Stimulated activated CD4-positive, alpha-beta T cell treated with anti-CD3 and anti-CD28 coated beads, Interleukin-1b, Interleukin-23, amount 100 ng/mL, for 4 hours (primary cell): ENCODE measurements at regions not wholly inside any gene's neighbourhood (a gene's known extent, or its start where the extent isn't known, plus 50 kb on each side); places are given as distances from the start of the nearest gene placed in this dataset.
"Not testable (repeated sequence)": the region's sequence is repeated elsewhere in the genome, so short reads cannot be mapped to it uniquely, and the experiment has no call there.

Experiments used
- DNase-seq, 2 donors: peaks; one replicate each; pipeline ENCODE4 v3.0.0-alpha.2; 2020; ENCODE audit warnings: low read depth in 2 of 2

DNA sequence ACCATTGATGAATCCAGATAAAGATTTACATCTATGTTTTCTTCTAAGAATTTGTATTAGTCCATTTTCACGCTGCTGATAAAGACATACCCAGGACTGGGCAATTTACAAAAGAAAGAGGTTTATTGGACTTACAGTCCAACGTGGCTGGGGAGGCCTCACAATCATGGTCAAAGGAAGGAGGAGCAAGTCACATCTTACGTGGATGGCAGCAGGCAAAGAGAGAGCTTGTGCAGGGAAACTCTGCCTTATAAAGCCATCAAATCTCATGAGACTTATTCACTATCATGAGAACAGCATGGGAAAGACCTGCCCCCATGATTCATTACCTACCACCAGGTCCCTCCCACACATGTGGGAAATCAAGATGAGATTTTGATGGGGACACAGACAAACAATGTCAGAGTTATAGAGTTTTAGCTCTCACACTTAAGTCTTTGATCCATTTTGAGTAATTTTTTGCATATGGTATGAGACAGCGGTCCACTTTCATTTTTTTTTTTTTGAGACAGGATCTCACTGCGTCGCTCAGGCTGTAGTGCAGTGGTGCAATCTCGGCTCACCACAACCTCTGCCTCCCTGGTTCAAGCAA lies 53.5 kb upstream of the JADE2 start:
- not testable (repeated sequence) for DNase-seq

DNA sequence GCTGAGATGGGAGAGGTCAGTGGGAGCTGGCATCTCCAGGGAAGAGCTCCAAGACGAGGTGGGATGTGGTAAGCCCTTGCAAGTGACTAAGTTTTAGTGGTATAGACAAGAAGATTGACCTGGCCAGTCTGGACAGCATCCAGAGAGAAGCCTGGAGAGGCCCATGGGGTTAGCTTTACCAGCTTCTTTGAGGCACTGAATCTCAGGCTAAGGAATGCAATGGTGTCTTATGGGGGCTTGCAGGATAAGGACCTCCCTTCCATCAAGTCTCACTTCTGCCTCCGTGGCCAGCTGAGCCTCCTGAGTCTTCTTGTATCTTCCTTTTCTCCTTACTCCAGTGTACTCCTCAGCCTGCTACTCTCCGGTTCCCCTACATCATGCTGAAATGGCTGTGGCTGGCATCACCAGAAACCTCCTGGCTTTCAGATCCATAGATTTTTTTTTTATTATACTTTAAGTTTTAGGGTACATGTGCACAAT lies 56.5 kb upstream of the JADE2 start:
- no peak for DNase-seq

DNA sequence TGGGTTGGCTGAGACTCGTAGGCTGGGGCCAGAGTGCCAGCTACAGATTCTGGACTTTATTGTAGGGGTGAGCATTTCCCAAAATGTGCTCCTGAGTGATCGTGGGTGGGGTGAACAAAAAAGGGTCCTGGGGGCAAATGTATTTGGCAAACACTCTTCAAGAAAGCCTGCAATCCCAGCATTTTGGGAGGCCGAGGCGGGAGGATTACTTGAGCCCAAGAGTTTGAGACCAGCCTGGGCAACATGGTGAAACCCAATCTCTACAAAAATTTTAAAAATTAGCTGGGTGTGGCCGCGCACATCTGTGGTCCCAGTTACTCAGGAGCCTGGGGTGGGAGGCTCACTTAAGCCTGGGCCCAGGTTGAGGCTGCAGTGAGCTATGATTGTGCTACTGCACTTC lies 55.5 kb upstream of the CDKN2AIPNL start:
- no peak for DNase-seq

DNA sequence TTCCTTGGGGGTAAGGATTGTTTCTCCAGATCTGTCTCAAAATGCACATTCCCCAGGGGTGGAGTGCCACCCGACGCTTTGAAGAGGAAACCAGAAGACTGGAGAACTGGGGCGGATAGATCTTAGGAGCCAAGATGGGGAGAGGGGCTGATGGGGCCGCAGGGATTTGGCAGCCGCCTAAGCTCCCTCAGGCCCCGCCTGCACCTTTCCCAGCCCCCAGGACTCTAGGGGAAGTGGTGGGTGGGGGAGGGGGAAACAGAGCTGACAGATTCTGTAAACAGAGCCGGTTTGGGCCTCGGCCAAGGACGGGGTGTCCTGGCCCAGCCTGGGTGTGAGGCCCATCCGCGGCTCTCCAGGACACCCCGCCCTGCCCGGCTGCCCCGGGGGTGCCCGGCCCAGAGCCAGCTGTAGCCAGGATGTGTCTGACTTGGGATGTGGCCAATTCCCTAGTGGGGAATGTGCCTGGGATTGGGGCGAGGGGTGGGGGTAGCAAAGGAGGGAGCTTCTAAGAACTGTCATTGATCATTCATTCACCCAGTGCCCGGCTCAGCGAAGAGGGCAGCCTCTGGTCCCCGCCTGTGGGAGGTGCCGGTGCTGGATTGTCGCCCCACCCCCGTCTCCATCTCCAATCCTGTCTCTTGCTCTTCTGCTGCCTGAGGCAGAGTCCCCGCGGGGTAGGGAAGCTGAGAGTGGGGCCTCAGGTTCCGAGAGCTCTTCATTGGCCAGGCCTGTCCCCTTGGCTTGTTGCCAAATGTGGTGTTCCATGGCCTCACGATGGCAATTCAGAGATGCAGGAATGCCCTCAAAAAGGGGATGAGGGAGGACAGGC lies 54.8 kb upstream of the CDKN2AIPNL start:
- DNase-seq: peak in 1 of 2 donors; percentile 24

DNA sequence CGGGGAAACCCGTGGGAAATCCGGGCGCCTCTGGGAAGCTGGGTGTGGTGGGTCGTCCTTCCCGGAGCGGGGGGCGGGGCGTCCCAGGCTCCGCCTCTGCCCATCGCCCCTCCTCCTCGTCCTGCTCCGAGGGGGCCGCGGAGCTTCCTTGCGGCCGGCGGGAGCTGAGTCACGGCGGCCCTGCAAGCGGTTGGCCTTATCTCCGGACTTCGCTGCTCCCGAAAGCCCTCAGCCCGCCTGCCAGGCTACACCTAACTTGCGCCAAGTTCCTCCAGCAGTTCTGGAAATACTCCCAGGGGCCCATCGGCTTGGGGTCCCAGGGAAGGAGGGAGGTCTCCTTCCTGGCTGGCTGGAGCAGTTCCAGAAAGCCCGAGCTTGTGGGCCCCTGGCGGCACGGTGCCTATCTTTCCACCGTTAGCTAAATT lies 54.1 kb upstream of the CDKN2AIPNL start:
- DNase-seq: peak; percentile 23 to 51

DNA sequence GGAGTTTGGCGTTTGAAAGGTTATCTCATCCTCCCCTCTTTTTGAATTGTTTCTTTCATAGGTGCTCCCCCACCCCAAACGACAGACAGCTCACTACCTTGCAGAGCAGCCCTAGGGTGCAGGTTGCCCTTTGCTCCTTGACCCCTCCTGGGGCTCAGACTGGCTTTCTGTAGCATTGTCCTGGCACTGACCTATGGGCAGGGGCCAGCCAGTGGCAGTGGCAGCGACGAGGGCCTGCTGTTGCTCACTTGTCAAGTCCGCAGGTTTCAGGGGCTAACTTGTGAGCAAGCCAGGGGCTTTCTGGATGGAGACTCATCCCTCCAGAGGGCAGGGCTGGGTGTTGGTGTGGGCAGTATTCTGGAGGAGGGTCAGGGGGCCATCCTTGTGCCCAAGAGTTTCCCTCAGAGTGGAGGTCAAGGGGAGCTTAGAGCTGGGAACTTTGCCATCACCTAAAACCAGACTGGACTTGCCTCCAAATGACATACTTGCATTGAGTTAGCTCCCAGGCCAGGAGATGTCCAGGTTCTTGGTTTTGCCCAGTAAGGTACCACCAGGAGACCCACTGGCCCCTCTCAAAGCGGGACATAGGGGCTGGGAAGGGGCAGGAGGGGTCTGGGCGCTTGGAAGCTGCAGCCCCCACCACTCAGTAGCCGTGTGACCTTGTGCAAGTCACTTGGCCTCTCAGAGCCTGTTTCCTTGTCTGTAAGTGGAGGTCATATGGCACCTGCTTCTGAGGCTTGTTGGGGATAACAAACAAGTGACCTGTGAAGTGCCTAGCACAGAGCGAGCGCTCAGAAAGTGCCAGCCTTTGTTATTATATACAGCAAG lies 53.5 kb upstream of the CDKN2AIPNL start:
- DNase-seq: no peak

DNA sequence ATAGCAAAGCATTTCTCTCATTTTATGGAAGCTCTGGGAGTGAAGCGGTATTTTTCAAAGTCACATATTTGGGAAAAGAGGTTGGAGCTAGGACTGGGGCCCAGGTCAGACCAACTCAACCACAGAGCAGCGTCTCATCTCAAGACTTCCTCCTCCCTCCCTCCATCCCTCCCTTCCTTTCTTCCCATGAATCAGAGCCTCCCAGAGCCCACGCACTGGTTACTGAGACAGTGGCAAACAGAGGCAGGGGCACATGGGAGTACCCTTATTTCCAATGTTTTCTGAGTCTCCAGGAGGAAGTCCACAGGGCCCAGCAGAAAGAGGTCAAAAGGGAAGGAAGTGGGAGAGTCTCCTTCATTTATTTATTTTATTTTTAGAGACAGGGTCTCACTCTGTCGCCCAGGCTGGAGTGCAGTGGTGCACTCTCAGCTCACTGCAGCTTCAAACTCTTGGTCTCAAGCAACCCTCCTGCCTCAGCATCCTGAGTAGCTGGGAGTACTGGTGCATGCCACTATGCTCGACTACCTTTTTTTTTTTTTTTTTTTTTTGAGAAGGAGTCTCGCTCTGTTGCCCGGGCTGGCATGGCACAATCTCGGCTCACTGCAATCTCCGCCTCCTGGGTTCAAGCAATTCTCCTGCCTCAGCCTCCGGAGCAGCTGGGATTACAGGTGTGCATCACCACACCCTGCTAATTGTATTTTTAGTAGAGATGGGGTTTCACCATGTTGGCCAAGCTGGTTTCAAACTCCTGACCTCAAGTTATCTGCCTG lies 52.5 kb upstream of the CDKN2AIPNL start:
- no peak for DNase-seq

DNA sequence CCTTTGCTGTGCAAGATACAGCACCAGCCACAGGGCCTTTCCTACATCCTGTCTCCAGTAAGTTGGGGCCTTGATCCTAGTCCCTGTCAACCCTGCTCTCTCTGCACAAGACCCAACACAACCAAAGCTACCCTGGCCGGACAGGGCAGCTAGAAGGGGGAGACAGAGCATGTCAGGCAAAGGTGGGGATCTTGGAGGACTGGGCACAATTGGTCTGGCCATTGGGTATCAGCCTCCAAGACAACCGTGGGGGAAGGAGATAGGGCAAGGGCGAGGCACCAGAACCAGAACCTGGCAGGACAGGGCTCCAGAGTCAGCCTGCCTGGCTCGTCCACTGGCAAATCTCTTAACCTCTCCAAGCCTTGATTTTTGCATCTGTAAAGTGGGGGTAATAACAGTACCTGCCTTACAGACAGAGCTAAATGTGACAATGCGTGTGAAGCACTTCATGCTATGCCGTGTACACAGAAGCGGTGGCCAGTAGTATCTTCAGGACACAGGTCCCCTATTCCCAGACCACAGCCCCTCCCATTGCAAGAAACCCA lies 51.6 kb upstream of the CDKN2AIPNL start:
- no peak for DNase-seq

DNA sequence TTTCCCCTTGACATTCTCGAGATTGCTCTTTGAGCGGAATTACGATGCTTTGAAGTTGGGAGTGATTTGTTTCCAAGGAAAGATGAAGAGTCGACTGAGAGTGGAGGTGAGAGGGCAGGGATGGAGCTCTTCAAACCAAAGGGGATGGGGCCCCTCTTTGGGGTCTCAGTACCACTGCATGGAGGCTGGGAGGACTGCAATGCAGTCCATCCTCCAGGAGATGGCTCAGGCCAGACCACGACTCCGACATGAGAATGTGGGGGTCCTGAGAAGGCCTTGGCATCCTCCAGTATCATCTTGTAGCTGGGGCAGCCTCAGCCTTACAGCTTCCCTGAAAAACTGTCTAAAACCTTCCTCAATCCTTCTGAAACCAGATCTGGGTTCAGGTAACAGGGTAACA lies 51.1 kb upstream of the CDKN2AIPNL start:
- no peak for DNase-seq

DNA sequence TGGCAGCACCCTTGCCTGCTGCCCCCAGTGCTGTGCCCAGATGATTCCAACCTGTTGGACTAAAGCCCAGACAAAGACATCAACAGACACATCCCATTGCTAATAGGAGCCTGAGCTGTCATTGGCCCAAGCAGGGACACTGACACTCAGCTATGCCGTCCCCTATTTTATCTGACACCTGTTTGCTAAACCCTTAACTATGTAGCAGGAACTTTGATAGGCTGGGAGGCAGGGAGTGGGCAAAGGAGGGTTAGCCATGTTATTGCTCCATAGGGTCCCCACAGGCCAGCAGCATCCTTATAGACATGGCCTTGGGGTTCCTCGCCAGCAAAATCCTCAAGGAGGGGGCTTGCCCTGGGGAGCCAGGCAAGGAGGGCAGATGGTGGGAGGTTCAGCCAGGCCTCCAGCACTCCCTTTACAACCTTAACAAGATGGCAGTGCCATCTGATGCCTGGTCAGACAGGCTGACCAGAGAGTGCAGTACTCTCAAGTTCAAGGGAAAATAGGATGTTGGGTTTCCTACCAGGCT lies 50.4 kb upstream of the CDKN2AIPNL start:
- no peak for DNase-seq
